ENCODE measurements at regions not wholly inside any gene's neighbourhood (a gene's known extent, or its start where the extent isn't known, plus 50 kb on each side); places are given as distances from the start of the nearest gene placed in this dataset.

GRCh38 chr7:131139462-131139861, 188.2 kb upstream of the MKLN1 start:
- no peak for TF ChIP-seq CTCF (conservative IDR thresholded peaks at IDR 0.05; ENCODE audit: low read depth, low read length)
- TF ChIP-seq EZH2 (IDR thresholded peaks at IDR 0.05; ENCODE audit: borderline replicate concordance, low read depth, low read length, poor library complexity, severe bottlenecking) = no peak

Measured in A673 (cell line).